Left ventricle myocardium inferior (tissue), 1 donor: ENCODE measurements at regions not wholly inside any gene's neighbourhood (a gene's known extent, or its start where the extent isn't known, plus 50 kb on each side); places are given as distances from the start of the nearest gene placed in this dataset.

Experiments
- DNase-seq: peaks from one replicate; pipeline ENCODE4 v3.0.0-alpha.2; 2020
- H3K27ac ChIP-seq: fragments of 200-600 bp; replicated peaks from 2 replicates; pipeline ENCODE4 v1.8.0; 2021
- H3K27me3 ChIP-seq: fragments of 200-600 bp; 2 replicates; pipeline ENCODE4 v1.8.0; 2021; ENCODE audit warnings: low read depth
- H3K36me3 ChIP-seq: fragments of 200-600 bp; 2 replicates; pipeline ENCODE4 v1.8.0; 2021
- H3K4me1 ChIP-seq: fragments of 200-600 bp; 2 replicates; pipeline ENCODE4 v1.8.0; 2021
- H3K4me3 ChIP-seq: fragments of 200-600 bp; 2 replicates; pipeline ENCODE4 v1.8.0; 2021; ENCODE audit warnings: mild to moderate bottlenecking, moderate library complexity
- H3K9me3 ChIP-seq: fragments of 200-600 bp; replicated peaks from 2 replicates; pipeline ENCODE4 v1.8.0; 2021
- intact Hi-C: fragments of 100-400 bp; cut with micrococcal nuclease; formaldehyde crosslinking; loops from one replicate; pipeline ENCODE4 v1.11.0; 2022
- TF ChIP-seq, protein P1 (sequence below): fragments of 200-600 bp; IDR thresholded peaks from 2 replicates; pipeline ENCODE4 v1.8.0; 2021; ENCODE audit warnings: antibody characterized with exemption, mild to moderate bottlenecking, borderline replicate concordance
- donor health status: DM: no; HTN: yes; CAD: no; lungs with severe emphysema.

DNA sequence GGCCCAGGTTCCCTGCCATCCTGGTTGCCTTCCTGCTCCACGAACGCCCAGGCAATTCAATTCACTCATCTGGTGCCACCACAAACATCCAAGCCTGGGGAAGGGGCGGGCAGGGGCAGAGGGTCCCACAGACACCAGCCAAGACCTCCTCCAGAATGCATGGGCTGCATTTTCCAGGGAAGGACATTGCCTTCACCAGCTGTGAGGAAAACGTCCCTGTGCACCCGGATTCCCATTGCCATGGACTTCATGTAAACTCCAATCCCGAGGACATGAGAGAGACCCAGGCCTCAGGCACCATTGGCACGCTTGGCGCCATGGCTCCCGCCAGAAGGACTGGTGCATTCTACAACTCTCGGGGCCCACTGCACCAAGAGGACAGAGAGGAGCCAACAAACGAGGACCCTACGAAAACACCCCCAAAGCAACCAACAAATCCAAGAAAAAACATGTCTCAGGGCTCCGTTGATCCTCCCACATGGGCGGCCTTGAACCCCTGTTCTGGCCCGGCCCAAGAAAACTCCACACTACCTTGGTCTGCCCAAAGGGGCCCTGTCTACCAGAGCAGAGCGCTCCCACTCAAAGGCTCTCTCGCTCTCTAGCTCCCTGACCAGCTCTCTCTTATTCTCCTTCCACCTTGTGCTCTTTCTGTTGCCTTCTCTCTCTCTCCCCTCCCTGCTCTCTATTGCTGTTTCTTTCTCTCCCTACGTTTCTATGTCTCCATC lies 183.9 kb downstream of the ALG10 start:
- Histone ChIP-seq H3K4me1 (no peaks in the 10 kb centered on the region), H3K27me3 (no peaks in the 10 kb centered on the region), H3K9me3 (no peaks in the 10 kb centered on the region), H3K4me3 (no peak overlapping the region), H3K27ac (no peak overlapping the region), H3K36me3 (no peaks in the 10 kb centered on the region)
- DNase-seq: no peak
- TF ChIP-seq, protein P1, sequence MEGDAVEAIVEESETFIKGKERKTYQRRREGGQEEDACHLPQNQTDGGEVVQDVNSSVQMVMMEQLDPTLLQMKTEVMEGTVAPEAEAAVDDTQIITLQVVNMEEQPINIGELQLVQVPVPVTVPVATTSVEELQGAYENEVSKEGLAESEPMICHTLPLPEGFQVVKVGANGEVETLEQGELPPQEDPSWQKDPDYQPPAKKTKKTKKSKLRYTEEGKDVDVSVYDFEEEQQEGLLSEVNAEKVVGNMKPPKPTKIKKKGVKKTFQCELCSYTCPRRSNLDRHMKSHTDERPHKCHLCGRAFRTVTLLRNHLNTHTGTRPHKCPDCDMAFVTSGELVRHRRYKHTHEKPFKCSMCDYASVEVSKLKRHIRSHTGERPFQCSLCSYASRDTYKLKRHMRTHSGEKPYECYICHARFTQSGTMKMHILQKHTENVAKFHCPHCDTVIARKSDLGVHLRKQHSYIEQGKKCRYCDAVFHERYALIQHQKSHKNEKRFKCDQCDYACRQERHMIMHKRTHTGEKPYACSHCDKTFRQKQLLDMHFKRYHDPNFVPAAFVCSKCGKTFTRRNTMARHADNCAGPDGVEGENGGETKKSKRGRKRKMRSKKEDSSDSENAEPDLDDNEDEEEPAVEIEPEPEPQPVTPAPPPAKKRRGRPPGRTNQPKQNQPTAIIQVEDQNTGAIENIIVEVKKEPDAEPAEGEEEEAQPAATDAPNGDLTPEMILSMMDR: no peak
- intact Hi-C loops: no loop called here

GRCh38 chr12:34207858-34208257 lies 185.6 kb downstream of the ALG10 start:
- no peaks in the 10 kb centered on the region for H3K36me3 ChIP-seq
- intact Hi-C loops: no loop called here
- H3K27ac ChIP-seq: no peak overlapping the region
- TF ChIP-seq, protein P1: no peak
- H3K27me3 ChIP-seq: no peaks in the 10 kb centered on the region
- H3K9me3 ChIP-seq: no peaks in the 10 kb centered on the region
- no peaks in the 10 kb centered on the region for H3K4me1 ChIP-seq
- no peak overlapping the region for H3K4me3 ChIP-seq
- no peak for DNase-seq

DNA sequence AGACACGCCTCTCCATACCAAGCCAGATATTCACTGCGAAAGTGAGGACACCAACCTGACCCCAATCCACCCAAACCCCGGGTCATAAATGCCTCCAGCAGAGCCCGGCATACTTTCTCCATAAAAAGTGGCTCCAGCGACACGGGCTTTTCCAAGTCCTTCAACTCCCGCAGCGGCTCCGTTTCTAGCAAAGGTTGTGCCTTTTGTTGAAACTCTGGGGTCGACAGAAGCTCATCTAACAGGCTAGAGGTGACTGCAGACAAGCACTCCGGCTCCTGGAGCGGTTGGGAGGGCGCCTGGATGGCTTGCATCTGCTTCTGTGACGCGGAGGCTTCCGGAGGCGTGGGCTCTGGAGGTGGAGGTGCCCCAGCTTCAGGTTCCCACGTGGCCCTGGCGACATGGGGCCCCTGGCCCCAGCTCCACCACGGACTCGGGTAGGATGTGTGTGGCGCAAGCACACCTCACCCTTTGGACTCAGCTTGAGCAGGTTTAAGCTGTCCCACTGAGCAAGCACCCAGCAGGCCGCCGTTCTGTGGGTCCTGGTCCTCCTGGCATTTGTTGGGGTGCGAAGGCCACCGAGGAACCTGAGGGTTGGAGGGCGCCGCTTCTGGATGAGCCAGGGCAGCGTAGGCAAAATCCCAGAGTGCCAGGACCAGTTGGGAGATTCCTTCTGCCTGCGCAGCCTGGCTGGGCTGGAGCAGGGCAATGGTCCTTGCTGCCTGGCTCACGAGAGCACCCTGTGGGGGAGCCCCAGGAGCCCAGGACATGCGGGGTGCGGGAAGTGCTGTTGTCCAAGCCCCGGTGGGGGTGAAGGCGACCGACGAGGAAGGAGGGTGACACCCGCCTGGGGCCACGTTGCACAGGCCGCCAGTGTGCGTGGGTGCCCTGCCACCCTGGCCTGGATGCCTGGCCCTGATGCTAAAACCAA lies 186.3 kb downstream of the ALG10 start:
- Histone ChIP-seq H3K4me1 (no peaks in the 10 kb centered on the region), H3K4me3 (no peak overlapping the region), H3K9me3 (no peaks in the 10 kb centered on the region), H3K27ac (no peak overlapping the region), H3K27me3 (no peaks in the 10 kb centered on the region), H3K36me3 (no peaks in the 10 kb centered on the region)
- TF ChIP-seq, protein P1: no peak
- no peak for DNase-seq
- intact Hi-C loops: no loop called here

GRCh38 chr12:34209259-34209835 lies 187.1 kb downstream of the ALG10 start:
- H3K27ac ChIP-seq: no peak overlapping the region

GRCh38 chr12:34210183-34210582 lies 187.9 kb downstream of the ALG10 start:
- TF ChIP-seq, protein P1: no peak
- no peak for DNase-seq
- no peak overlapping the region for H3K27ac ChIP-seq
- no peaks in the 10 kb centered on the region for H3K36me3 ChIP-seq
- no peaks in the 10 kb centered on the region for H3K4me1 ChIP-seq
- H3K4me3 ChIP-seq: no peak overlapping the region
- H3K9me3 ChIP-seq: no peaks in the 10 kb centered on the region
- intact Hi-C loops: no loop called here
- no peaks in the 10 kb centered on the region for H3K27me3 ChIP-seq

More at GRCh38 chr12:34209259-34209835, 187.1 kb downstream of the ALG10 start:
- no peak for DNase-seq
- TF ChIP-seq, protein P1: no peak
- no peaks in the 10 kb centered on the region for H3K4me1 ChIP-seq
- intact Hi-C loops: no loop called here
- H3K27me3 ChIP-seq: no peaks in the 10 kb centered on the region
- no peak overlapping the region for H3K4me3 ChIP-seq
- H3K36me3 ChIP-seq: no peaks in the 10 kb centered on the region
- no peaks in the 10 kb centered on the region for H3K9me3 ChIP-seq
